ENCODE measurements at regions not wholly inside any gene's neighbourhood (a gene's known extent, or its start where the extent isn't known, plus 50 kb on each side); places are given as distances from the start of the nearest gene placed in this dataset.
"Not testable (repeated sequence)": the region's sequence is repeated elsewhere in the genome, so short reads cannot be mapped to it uniquely, and the experiment has no call there.

DNA sequence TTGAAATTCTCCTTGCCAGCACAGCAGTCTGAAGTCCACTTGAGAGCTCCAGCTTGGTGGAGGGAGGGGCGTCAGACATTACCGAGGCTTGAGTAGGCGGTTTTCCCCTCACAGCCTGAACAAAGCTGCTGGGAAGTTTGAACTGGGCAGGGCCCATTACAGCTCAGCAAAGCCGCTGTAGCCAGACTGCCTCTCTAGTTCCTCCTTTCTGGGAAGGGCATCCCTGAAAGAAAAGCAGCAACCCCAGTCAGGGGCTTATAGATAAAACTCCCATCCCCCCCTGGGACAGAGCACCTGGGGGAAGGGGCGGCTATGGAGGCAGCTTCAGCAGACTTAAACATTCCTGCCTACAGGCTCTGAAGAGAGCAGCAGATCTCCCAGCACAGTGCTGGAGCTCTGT, 325.3 kb downstream of the GJA1 start:
- no peak for DNase-seq (ENCODE audit: low spot score)

DNA sequence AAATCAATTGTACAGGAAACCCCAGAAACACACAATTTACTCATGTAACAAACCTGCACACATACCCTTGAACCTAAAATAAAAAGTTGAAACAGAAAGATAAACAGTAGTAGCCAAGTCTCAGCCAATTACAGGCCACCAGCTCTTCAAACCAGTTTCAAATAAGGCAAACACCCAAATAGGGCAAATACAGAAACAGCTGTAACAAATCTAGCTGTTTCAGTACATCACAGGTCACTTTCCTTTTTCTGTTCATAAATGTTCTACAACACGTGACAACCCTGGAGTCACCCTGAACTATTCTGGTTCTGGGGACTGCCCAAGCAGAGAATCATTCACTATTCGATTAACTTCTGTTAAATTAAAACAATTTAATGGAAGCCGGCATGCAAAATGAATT, 329.0 kb downstream of the GJA1 start:
- DNase-seq (ENCODE audit: low spot score): no peak

DNA sequence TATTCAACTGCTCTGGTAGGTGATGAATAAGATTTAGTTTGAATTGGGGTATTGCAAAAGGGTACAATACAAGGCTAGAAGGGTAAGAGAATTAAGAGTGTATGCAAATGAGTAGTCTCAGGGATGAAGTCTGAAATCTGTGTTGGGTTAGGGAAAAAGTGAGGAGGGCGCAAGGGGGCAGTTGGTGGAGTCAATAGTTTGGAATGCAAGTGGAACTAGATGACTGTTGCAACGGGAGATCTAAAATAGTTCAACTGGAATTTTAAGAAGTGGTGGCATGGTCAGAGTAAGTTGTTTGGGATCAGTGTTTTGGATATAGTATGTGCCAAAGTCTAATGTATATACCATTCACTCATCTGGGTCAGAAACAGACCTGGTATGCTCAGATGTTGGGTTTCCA, 329.6 kb downstream of the GJA1 start:
- DNase-seq (ENCODE audit: low spot score): no peak

DNA sequence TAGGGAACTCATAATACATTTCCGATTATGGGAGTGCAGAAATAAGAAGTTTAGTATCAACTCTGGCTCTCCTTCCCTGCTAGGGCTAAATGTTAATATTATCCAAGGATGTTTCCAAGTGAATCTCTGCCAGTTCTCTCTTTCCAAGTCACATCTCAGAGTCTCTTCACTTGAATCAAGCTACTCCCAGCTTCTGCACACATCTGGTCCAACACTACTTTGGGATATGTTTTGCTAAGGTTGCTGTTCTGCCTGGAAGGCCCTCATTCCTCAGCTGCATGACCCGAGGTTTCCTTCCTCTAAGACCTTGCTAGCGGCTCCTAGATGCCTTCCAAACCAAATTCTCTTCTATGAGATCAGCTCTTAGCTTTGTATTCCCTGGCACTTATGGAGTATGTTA, 331.8 kb downstream of the GJA1 start:
- DNase-seq (ENCODE audit: low spot score): no peak

DNA sequence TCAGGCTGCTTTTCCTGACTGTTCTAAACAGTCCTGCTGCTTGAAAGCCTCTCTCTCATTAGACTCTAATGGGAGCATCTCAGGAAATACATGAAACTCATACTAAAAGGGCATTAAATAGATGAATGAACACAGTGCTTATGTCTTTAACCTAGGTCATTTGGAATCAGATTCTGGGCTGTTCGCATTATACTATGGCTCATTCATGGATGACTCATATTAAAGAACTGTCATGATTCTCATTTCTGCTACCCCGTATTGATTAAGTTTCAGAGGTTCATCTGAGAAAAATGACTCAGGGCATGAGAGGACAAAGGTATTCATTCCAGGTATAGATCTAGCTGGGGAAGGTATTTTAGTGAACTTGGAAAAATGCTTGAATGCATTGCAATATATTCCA, 335.5 kb downstream of the GJA1 start:
- DNase-seq (ENCODE audit: low spot score): no peak

DNA sequence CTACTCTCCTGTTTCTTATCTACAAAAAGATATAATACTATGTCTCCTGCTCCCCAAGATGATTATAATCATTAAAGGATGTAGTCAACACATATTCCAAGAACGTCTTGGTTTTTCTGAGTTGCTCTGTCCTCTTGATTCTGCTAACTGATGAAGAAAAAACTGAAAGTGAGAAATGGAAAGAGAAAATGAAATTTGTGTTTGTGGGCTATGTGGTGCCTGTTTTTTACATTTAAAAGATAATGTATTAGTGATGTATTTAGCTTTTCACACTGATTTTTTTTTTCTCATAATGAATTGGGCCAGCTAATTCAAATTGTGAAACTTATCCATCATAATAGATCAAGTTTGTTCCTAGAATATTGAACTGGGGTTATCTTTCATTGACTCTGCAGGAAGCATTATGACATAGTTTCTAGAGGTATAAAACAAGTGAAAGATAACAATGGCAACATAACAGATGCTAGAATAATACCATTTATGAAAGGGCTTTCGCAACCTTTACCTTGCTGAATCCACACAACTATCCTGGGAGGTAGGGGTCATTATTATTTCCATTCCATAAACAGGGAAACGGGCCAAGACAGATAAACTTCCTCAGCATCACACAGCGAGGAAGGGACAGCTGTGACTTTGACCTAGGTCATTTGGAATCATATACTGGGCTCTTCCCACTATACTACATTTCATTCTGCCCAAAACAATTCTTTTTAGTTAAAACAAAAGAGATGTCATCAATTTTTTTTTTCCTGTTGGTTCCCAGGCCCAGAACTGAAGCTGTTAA, 336.7 kb downstream of the GJA1 start:
- DNase-seq (ENCODE audit: low spot score): no peak

DNA sequence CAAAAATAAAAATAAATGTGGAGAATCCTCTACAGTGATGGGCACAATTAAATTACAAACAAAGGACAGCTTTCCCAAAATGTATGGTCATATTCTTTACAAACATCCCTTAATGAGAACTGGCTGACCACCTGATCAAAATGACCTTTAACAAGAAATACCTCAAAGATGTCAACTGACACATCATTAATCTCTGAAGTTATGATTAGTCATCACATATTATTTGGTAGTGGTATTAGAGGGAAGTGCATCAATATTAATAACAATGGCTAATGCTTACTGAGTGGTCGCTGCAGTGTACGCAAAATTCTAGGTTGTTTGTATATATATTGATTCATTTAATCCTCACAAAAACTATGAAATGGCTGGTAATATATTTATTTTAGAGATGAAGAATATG, 340.6 kb downstream of the GJA1 start:
- DNase-seq (ENCODE audit: low spot score): no peak

DNA sequence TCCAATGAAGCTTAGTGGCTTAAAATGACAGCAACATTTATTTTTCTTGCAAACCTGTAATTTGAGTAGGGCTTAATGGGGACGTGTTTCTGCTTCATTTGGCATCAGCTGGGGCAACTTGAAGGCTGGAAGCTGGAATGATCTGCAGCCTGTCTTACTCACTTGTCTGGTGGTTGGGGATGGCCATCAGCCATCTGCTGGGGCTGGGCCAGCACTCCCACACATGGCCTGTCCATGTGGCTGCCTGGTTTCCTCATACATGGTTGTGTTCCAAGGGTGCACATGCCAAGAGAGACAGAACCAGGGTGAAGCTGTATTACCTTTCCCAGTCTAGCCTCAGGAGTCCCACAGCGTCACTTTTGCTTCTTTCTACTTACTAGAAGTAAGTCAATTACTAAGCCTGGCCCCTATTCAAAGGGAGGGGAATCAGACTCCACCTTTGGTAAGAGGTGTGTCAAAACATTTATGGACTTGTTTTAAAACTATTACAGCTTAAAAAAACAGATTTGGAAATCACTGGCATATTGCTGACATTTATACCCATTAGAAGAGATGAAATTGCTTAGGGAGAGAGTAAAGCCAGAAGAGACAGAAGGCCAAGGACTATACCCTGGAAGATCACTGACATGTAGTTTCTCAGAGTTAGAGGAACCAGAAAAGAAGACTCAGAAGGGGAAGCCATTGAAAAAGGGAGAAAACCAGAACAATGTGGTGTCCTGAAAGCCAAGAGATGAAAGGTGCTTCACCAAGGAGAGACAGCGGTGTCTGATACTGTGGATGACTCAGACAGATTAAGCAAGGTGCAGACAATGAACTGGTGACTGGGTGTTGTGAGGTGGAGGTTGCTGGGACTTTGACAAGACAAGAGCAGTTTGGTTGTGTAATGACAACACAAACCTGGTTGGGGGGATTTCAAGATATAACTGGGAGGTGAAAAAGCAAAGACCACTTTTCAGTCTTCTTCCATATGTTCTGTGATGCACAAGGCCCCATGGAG, 345.2 kb downstream of the GJA1 start:
- no peak for DNase-seq (ENCODE audit: low spot score)

DNA sequence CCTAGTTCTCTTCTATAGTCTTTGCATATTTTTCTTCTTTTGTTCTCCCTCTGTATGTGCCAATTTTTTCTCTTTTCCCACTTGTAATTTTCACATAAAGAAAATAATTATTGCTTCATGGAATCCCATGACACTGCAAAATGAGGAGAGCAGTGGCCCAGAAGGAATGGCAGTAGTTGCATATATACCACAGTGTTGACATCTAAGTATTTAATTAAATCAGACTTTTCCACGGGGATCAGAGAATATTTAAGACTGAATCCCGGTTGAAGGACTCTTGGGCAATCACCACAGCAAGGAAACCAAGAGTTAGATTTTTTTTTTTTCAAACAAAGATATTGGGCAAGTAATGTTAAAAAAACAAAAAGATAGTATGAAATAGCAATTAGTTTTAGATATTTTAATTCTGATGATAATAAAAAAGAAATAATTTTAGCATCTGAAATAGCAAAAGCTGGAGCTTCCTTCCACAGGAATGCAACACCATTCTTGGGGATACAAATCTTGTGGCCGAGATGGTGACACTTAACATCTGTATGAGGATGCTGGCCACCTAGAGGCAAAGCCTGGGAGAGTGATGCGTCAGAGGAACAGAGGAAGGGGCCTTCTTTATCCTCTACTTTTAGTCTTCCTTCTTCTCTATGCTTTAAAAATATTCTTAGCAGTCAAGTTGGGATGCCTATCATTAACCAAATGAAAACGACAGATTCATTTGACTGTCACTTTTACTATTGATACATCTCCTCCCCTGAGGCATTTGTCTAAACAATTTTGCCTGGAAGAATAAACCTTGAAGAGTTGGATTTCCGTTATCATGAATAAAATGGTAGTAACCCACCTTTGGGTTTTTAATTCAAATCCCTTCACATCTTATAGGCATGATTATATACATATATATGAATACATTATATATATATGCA, 356.2 kb downstream of the GJA1 start:
- no peak for DNase-seq (ENCODE audit: low spot score)

DNA sequence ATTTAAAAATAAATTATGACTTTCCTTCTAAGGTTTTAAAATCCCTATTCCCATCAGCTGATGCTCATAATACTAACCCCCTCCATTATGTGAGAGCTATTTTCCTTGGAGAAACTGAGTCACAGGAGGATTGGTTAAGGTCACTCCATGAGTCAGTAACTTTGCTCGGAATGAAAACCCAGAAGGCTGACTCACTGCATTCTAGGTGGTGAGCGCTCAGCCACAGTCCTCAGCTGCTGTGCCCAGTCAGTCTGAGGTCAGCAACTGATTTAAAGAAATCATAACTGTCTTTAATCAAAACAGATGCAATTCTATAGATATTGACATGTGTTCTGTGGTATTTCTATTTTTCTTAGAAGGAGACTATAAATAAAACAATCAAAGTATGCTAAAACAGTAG, 359.2 kb downstream of the GJA1 start:
- DNase-seq (ENCODE audit: low spot score): no peak

DNA sequence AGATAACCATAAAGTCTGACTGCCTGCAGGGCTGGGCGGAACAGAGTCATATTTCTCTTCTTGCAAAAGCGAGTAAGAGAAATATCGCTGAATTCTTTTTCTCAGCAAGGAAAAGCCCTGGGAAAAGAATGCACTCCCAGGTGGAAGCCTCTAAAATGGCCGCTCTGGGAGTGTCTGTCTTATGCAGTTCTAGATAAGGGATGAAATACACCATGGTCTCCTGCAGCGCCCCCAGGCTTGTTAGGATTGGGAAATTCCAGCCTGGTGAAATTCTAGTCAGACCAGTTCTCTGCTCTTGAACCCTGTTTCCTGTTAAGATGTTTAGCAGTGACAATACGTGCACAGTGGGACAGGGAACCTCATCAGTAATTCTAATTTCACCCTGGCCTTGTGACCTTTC, 362.2 kb downstream of the GJA1 start:
- not testable (repeated sequence) for DNase-seq (ENCODE audit: low spot score)

DNA sequence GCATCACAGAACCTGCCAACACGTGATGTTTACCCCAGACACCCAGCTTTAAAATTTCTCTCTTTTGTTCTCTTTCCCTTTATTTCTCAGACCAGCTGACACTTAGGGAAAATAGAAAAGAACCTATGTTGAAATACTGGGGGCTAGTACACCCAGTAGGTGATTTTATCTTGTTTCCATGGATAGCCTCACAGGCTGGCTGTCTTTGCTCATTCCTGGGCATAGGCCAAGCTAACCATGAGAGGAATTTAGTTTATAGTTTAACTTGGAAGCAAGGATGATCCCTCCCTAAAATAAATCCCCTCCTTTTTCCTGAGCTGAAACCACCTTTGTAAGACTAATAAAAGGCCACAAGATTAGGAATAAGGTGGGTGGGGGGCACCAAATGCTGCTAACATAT, 362.7 kb downstream of the GJA1 start:
- not testable (repeated sequence) for DNase-seq (ENCODE audit: low spot score)

DNA sequence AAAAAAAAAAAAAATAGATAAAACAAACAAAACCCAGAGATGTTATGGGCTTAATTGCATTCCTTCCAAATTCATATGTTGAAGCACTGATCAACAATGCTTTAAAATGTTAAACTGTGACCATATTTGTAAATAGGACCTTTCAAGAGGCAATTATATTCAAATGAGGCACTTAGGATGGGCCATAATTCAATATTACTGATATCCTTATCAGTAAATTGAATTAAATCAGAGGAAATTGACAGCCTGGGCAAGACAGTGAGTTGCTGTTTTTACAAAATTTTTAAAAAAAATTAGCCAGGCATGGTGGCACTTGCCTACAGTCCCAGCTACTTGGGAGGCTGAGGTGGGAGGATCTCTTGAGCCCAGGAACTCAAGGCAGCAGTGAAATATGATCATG, 364.1 kb downstream of the GJA1 start:
- no peak for DNase-seq (ENCODE audit: low spot score)

DNA sequence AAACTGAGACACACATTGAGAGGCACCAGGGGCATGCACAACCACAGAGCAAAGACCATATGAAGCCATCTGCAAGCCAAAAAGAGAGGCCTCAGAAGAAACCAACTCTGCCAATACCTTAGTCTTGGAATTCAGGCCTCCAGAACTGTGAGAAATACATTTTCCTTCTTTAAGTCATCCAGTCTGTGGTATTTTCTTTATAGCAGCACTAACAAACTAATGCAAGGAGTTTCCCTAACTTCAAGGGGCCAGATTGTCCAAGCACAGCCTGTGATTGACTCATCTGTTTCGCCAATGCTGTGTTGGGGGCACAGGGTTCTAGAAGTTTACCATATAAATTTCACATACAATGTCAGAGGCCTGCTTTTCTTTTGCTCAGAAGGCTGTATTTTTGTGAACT, 364.6 kb downstream of the GJA1 start:
- DNase-seq (ENCODE audit: low spot score): no peak

DNA sequence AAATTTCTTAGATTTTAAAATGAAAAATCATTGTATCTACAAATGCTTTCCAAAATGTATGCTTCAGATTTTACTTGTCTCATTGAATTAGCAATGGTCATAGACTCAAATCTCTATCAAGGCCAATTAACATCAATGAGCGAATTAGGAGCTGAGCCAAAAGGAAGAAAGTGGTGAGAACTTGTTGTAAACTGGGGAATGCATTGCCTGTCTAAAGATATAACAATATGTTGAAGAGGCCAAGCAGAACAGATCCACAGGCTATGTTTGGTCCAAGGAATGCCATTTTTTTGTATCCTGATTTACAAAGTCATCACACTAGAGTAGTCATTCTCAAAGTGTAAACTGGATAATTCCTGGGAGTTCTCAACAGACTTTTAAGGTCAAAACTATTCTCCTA, 370.7 kb downstream of the GJA1 start:
- DNase-seq (ENCODE audit: low spot score): no peak

DNA sequence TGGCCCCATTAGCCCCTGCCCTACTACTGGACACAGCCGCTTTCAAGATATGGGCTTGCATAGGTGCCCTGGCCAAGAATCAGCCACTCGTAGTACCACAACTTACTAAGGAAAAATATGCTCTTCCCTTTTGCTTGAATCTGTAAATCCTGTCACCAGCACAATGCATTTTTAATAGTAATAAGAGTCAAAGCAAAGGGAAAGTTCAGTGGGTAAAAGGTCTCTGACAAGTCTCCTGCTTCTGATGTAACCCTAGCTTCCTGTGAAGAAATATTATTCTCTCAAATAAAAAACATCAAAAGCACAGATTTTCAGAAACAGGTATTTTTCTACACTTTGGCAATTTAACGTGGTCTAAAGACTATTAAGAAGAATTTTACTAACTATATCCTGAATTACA, 373.8 kb downstream of the GJA1 start:
- no peak for DNase-seq (ENCODE audit: low spot score)

DNA sequence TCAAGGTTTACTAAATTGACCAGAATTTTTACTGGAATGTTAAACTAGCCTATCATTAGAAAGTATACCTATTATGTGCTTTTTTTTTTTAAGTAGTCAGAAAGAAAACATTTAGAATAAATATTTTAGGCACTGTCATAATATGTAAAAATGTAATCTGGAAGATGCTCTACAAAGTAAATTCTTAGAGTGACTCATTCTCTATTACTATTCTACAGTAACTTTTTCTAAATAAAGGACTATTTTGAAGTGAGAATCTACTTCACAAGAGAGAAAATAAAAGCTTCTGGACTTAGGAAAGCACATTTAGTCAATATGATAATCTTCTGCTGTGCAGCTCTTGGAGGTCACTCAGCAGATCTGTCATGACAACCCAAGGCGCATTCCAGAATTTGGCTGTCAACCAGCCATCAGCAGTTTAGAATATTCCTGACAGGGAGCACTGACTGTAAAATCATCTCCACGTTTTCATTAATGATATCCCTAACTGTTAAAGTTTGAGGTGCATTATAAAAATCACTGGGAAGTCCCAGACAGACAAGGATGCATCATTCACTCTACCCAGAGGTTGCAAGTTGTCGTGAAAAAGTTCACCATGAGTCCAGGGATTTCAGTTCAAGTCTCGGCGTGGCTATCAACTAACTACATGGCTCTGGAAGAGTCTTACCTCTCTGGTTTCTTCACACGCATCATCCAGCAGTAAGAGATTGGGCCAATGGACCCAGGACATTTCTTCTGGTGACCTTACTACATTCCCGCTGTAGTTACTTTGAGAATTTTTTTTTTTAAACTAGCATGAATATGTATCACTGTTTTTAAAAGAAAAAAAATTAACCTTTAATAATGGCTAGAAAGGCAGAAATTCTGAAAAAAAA, 374.9 kb downstream of the GJA1 start:
- no peak for DNase-seq (ENCODE audit: low spot score)

DNA sequence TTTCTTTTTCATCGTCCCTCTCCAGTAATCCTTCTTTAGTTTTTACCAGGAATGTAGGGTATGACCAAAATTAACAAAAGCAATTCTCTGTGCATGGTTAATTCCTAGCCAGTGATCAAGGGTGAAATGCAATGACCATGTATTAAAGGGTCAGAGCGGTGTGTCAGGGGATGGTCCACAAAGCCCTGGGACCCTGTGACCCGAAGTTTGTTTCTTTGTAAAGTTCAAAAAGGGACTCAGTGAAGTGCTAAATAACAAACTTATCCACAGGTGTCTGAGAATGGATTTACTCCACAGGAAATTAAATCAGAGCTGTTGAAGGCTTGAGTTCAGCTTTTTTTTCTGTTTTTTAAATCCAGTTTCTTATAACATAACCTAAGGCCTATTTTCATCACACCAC, 375.7 kb downstream of the GJA1 start:
- DNase-seq (ENCODE audit: low spot score): no peak

DNA sequence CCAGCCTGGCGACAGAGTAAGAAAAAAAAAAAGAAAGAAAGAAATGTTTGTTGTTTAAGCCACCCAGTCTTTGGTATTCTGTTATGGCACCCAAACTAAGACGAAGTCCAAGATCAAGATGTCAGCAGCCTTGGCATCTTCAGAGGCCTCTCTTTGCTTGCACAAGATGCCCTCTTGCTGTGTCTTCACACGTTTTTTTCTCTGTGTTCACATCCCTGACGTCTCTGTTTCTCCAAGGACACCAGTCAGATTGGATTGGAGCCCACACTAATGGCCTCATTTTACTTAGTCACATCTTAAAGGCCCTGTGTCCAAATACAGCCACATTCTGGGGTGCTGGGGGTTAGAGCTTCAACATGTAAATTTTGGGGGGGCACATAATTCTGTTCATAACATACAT, 380.9 kb downstream of the GJA1 start:
- no peak for DNase-seq (ENCODE audit: low spot score)

DNA sequence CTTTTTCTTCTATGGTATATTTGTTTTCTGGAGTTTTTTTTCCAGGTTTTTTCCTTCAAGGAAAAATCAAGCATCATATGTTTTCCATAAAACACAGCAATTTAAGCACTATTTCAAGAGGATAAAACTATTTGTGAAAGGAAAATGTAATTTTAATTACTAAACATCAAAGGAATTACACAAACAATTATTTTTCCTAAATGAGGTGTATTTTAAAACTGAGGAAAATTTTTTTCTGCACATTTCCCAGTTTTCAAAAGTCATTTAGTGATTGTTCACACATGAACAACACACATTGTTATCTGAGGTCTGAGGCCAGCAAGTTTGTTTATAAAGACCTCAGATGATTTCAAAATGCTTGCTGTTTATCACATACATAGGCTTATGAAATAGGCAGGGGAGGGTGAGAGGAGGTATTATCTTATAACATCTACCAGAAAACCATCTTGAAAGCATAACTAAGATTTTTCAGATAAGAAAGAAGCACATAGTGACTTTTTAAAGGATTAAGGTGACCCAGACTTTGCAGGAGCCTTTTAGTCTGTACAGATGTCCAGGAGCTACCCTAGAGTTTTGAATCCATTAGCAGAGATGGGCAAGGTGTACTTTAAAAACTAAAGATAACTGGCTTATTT, 381.6 kb downstream of the GJA1 start:
- DNase-seq (ENCODE audit: low spot score): no peak

DNA sequence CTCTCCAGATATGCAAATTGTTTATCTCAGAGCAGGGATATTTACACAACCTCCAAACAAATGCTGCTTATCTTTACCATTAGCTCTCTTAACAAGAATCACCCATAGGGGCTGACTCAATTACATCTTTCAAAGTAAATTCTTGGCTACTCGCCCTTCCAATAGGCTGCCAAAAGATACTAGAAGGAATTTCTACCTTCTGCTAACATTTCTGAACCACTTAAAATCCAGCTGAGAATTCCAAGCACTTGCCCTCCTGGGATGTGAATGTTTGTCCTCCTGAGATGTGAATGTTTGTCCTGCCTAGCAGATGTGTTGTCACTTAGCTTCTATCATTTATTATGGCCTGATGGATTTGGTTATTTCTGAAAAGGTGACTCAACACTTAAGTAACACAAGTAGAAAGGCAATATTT, 388.0 kb downstream of the GJA1 start:
- DNase-seq (ENCODE audit: low spot score): no peak
